MM.1S (cell line): ENCODE measurements at regions not wholly inside any gene's neighbourhood (a gene's known extent, or its start where the extent isn't known, plus 50 kb on each side); places are given as distances from the start of the nearest gene placed in this dataset.

Experiments
- CTCF ChIP-seq: fragments of 300-600 bp; sonication (generic); IDR thresholded peaks from 2 replicates; pipeline ENCODE4 v1.5.1; 2016; ENCODE audit warnings: antibody characterized with exemption, low read length, mixed read lengths
- EZH2 ChIP-seq: fragments of 300-600 bp; sonication (generic); optimal IDR thresholded peaks from 2 replicates; pipeline ENCODE3; 2017; ENCODE audit warnings: low read depth, mild to moderate bottlenecking, antibody characterized with exemption, low read length, mixed read lengths

DNA sequence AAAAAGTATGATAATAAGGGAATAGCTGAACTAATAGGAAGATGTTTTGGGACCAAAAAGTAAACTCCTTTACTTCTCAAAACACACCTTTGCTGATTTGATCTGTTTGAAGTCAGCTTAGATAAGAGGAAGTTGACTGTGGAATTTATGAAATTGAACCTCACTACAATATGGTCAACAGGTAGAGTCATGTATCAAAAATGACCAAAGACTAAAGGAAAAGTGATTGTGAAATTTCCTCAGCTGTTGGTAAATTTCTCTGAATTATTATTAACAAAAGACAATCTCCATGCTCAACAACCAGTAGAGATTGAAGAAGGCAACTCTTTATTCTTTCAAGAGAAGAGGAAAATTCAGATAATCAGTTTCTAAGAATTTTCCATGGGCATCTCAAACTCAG, 826.5 kb downstream of the KCNA4 start:
- TF ChIP-seq CTCF = no peak
- TF ChIP-seq EZH2 = no peak
